GM12891 (cell line): ENCODE measurements at regions not wholly inside any gene's neighbourhood (a gene's known extent, or its start where the extent isn't known, plus 50 kb on each side); places are given as distances from the start of the nearest gene placed in this dataset.

ENCODE experiments used
- PAX5 ChIP-seq: IDR thresholded peaks from 2 replicates; pipeline ENCODE4 v1.6.1; 2011; ENCODE audit warnings: low read length, moderate library complexity, mild to moderate bottlenecking; ENCODE audit not compliant: insufficient read depth, severe bottlenecking
- POLR2A ChIP-seq: IDR thresholded peaks from 2 replicates; pipeline ENCODE4 v1.6.1; 2011; ENCODE audit warnings: low read depth, low read length, control low read depth
- POLR2AphosphoS5 ChIP-seq: IDR thresholded peaks from 2 replicates; pipeline ENCODE4 v1.6.1; 2011; ENCODE audit warnings: low read depth, low read length, control low read depth
- POU2F2 ChIP-seq: IDR thresholded peaks from 2 replicates; pipeline ENCODE4 v1.6.1; 2011; ENCODE audit warnings: low read depth, mild to moderate bottlenecking, control low read depth, low read length, moderate library complexity
- SPI1 ChIP-seq: IDR thresholded peaks from 2 replicates; pipeline ENCODE4 v1.6.1; 2011; ENCODE audit warnings: low read depth, low read length, control low read depth
- TAF1 ChIP-seq: IDR thresholded peaks from 2 replicates; pipeline ENCODE4 v1.6.1; 2011; ENCODE audit warnings: low read depth, low read length, control low read depth

DNA sequence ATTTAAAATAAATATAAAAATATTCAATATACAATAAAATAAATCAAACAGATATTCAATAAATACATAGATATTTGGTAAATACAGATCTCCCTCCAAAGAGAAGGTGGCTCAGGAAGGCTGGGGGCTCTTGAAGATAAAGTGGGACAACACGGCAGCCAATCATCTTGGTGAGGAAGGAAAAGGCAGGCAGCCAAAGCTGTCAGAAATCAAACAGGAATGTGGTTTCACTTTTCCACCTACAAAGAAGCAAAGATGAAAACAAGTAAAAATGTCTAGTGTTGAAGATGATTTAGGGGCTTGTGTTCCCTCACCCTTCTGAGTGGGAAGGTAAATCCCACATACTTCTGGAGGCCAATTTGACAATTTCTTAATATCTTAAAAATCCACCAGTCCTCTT is 85.7 kb downstream of the B3GNT2 start:
- TF ChIP-seq TAF1, result no peak
- TF ChIP-seq POLR2A, result no peak
- TF ChIP-seq POLR2AphosphoS5, result no peak
- no peak for TF ChIP-seq SPI1
- no peak for TF ChIP-seq PAX5
- TF ChIP-seq POU2F2, result no peak
